ENCODE measurements at regions not wholly inside any gene's neighbourhood (a gene's known extent, or its start where the extent isn't known, plus 50 kb on each side); places are given as distances from the start of the nearest gene placed in this dataset.

DNA sequence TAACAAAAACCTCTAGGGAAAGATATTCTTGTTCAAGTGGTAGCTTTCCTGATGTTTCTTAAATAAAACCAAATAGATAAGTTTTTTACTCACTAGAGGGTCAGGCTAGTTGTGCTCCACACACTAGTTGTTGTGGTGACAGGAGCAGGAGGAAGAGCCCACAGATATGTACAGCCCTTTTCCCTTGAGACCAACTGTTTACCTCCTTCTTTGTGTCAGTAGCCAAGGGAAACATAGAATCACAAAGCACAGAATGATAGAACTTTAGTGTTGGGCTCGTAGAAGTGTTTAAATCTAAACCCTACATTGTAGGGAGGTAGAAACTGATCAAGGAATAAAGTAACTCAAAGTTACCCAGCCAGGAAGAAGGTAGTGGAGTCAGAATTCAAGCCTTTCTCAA lies 309.0 kb downstream of the CTH start:
- Histone ChIP-seq H3K56ac (replicated peaks; ENCODE audit: insufficient read length, low read depth, low read length) (no peak overlapping the region), H3K36me3 (ENCODE audit: control insufficient read depth in 2 of 4, insufficient read depth in 4 of 4, low read length in 3 of 4) (no peaks in the 10 kb centered on the region), H2BK20ac (ENCODE audit: low read length) (no peak overlapping the region), H3K23me2 (ENCODE audit: low read depth, low read length) (no peaks in the 10 kb centered on the region), H4K20me1 (replicated peaks in 1 of 2; ENCODE audit: control insufficient read depth in 1 of 2, insufficient read depth in 2 of 2, low read length in 2 of 2) (peaks cover 0 to 1% of the 10 kb centered on the region in 2 experiments), H3K4me1 (replicated peaks in 1 of 4; ENCODE audit: control insufficient read depth in 3 of 4, insufficient read depth in 4 of 4, low read length in 3 of 4) (0 out of 7 replicates have a peak, but pooled peaks cover 0 to 2% (median 0%) of the 10 kb centered on the region in 4 experiments), H2BK15ac (ENCODE audit: low read length) (no peak overlapping the region), H3K79me1 (ENCODE audit: low read depth, low read length) (no peaks in the 10 kb centered on the region), H2AK5ac (ENCODE audit: low read depth, low read length) (no peak overlapping the region), H3K23ac (ENCODE audit: insufficient read length) (no peak overlapping the region), H2BK5ac (ENCODE audit: low read depth, low read length) (no peak overlapping the region), H2AFZ (ENCODE audit: low read length) (no peak overlapping the region), H3K9ac (replicated peaks in 1 of 4; ENCODE audit: extremely low read depth in 1 of 4, low read depth in 3 of 4, low read length in 3 of 4) (no peak overlapping the region), H2BK120ac (replicated peaks; ENCODE audit: low read depth, low read length) (no peak overlapping the region), H4K91ac (replicated peaks; ENCODE audit: insufficient read length, low read length) (no peak overlapping the region), H3K4ac (replicated peaks; ENCODE audit: insufficient read length, low read depth, low read length) (no peak overlapping the region), H3K9me3 (ENCODE audit: insufficient read depth in 2 of 2, low read depth in 1 of 2, low read length in 1 of 2) (peaks cover 0 to 2% of the 10 kb centered on the region in 2 experiments; a peak in 1 of 4 replicates), H3K4me2 (ENCODE audit: insufficient read depth in 1 of 2, low read depth in 2 of 2, low read length in 2 of 2) (no peak overlapping the region), H4K5ac (ENCODE audit: insufficient read length, low read depth, low read length) (no peak overlapping the region), H3K18ac (ENCODE audit: extremely low read depth, low read length) (no peak overlapping the region), H3K79me2 (ENCODE audit: control insufficient read depth in 1 of 2, insufficient read depth in 2 of 2, low read length in 2 of 2) (no peaks in the 10 kb centered on the region), H2BK12ac (ENCODE audit: low read depth, low read length) (no peak overlapping the region), H4K8ac (ENCODE audit: extremely low read depth, insufficient read depth, low read length) (no peak overlapping the region), H3K14ac (ENCODE audit: insufficient read length) (no peak overlapping the region), H3K4me3 (ENCODE audit: extremely low read depth in 1 of 4, insufficient read depth in 2 of 4, low read depth in 3 of 4, low read length in 4 of 4) (no peak overlapping the region), H3K27ac (ENCODE audit: low read depth, low read length) (no peak overlapping the region), H3K27me3 (replicated peaks in 1 of 4; ENCODE audit: control insufficient read depth in 3 of 4, extremely low read depth in 1 of 4, insufficient read depth in 3 of 4, low read length in 3 of 4) (no peaks in the 10 kb centered on the region)
- no peak for DNase-seq (ENCODE audit: low read depth in 1 of 2, low spot score in 2 of 2)
- POLR2A ChIA-PET (ENCODE audit: partially characterized antibody) = interaction anchor here (0.9 kb wide), 1 partner anchor 326 kb away, joined by 3 read pairs; no protein-coding TSS in a partner anchor
- TF ChIP-seq TCF12 (IDR thresholded peaks at IDR 0.05; ENCODE audit: low read depth, low read length) (no peak), SIX5 (IDR thresholded peaks at IDR 0.05; ENCODE audit: low read depth, low read length) (no peak), TEAD4 (IDR thresholded peaks at IDR 0.05; ENCODE audit: low read depth, low read length) (no peak)
- no peak for FAIRE-seq
- WGBS, 2 experiments (ENCODE audit: extremely low coverage in 1 of 2, insufficient coverage in 1 of 2, insufficient read length in 1 of 2, insufficient replicate concordance in 2 of 2, low coverage in 1 of 2, low lambda C conversion rate in 2 of 2, missing lambda C conversion rate in 1 of 2) = 83% methylated on average over 1 of the region's 1 CpG; no CpG with 5 or more reads in 1 of the 2 experiments
- CTCF ChIA-PET (ENCODE audit: partially characterized antibody) = no interaction called here
